Skeletal muscle satellite cell (primary cell): ENCODE measurements at regions not wholly inside any gene's neighbourhood (a gene's known extent, or its start where the extent isn't known, plus 50 kb on each side); places are given as distances from the start of the nearest gene placed in this dataset. TPM values are rescaled to one million over a fixed set of nuclear protein-coding genes. Genes with fewer than 3 reads are reported as not detected.

Experiments used
- H3K27me3 ChIP-seq: 2 replicates; pipeline ENCODE4 v1.7.0; 2013; ENCODE audit warnings: low read length; ENCODE audit not compliant: control insufficient read depth, insufficient read depth
- H3K36me3 ChIP-seq: 2 replicates; pipeline ENCODE4 v1.7.0; 2013; ENCODE audit warnings: mild to moderate bottlenecking, control low read depth, low read length; ENCODE audit not compliant: insufficient read depth
- H3K4me1 ChIP-seq: 2 replicates; pipeline ENCODE4 v1.7.0; 2013; ENCODE audit warnings: low read length; ENCODE audit not compliant: control insufficient read depth, insufficient read depth
- H3K4me2 ChIP-seq: 2 replicates; pipeline ENCODE4 v1.7.0; 2013; ENCODE audit warnings: mild to moderate bottlenecking, low read length
- H3K4me3 ChIP-seq: 2 replicates; pipeline ENCODE4 v1.7.0; 2013; ENCODE audit warnings: low read length
- H3K9ac ChIP-seq: 2 replicates; pipeline ENCODE4 v1.7.0; 2013; ENCODE audit warnings: mild to moderate bottlenecking, low read depth, low read length, moderate library complexity
- H3K9me3 ChIP-seq: replicated peaks from 2 replicates; pipeline ENCODE4 v1.7.0; 2013; ENCODE audit warnings: mild to moderate bottlenecking, control low read depth, low read length
- small RNA-seq: library from RNA; depleted of rRNA; stranded (forward); fragments of <200 nt; gene quantifications from one replicate; pipeline ENCODE3, GENCODE V24; 2012

DNA sequence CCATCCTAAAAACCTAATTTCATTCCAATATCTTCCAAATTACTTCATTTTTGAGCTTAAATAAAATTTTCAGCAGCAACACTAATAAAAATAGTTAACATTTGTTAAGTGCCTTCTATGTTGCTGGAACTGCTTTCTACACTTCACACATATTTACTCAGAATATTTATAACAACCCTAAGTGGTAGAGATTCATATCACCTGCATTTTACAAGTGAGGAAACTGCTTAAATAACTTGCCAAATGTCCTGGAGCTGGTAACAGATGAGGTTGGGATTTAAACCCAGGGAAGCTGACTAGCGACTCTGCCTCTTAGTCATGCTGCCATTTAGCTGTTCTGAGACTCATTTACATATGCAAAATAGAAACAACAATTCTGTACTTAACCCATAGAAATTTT, 86.1 kb upstream of the PBX1 start:
- H3K27me3 ChIP-seq, result no peaks in the 10 kb centered on the region
- no peaks in the 10 kb centered on the region for H3K4me1 ChIP-seq

DNA sequence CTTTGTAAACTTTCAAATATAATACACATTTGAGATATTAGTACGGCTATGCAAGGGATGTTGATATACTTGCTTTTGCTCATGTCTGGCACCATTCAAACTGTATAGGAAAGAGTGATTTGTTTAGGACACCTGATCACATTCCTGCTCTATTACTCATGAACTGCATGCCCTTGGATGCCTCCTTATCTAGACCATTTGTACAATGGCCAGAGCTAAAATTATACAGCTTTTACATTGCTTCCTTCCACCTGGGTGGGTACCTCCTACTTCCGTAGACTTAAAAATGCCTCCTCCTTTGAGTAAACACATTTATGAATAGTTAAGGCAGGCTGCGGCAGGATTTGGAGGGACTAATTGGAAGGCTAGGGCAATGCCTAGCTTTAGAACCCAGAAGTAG, 85.4 kb upstream of the PBX1 start:
- Histone ChIP-seq H3K9ac (no peak overlapping the region), H3K4me1 (no peaks in the 10 kb centered on the region), H3K4me3 (no peak overlapping the region), H3K4me2 (no peak overlapping the region), H3K9me3 (no peaks in the 10 kb centered on the region), H3K27me3 (no peaks in the 10 kb centered on the region), H3K36me3 (no peaks in the 10 kb centered on the region)

More for the DNA sequence above, 86.1 kb upstream of the PBX1 start:
- no peaks in the 10 kb centered on the region for H3K9me3 ChIP-seq
- no peak overlapping the region for H3K4me3 ChIP-seq
- H3K4me2 ChIP-seq, result no peak overlapping the region
- no peaks in the 10 kb centered on the region for H3K36me3 ChIP-seq
- H3K9ac ChIP-seq, result no peak overlapping the region

GRCh38 chr1:164475834-164476233, 83.2 kb upstream of the PBX1 start:
- no peaks in the 10 kb centered on the region for H3K36me3 ChIP-seq
- no peaks in the 10 kb centered on the region for H3K27me3 ChIP-seq
- H3K4me1 ChIP-seq, result no peaks in the 10 kb centered on the region
- H3K4me2 ChIP-seq, result no peak overlapping the region
- H3K4me3 ChIP-seq, result no peak overlapping the region
- H3K9ac ChIP-seq, result no peak overlapping the region
- no peaks in the 10 kb centered on the region for H3K9me3 ChIP-seq

DNA sequence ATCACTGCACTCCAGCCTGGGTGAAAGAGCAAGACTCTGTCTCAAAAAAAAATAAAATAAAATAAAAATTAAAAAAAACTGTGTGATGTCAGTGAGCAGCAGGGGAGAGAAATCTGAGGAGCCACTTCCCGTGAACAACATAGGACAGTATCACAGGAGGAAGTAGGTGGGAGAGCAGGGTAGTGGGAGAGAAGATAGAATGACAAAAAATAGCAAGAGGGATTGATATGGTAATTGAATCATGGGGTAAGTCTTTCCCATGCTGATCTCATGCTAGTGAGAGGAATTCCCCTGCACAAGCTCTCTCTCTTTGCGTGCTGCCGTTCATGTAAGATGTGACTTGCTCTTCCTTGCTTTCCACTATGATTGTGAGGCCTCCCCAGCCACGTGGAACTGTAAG, 81.6 kb upstream of the PBX1 start:
- Histone ChIP-seq H3K27me3 (no peaks in the 10 kb centered on the region), H3K4me3 (no peak overlapping the region), H3K4me1 (no peaks in the 10 kb centered on the region), H3K9ac (no peak overlapping the region), H3K36me3 (no peaks in the 10 kb centered on the region), H3K4me2 (no peak overlapping the region), H3K9me3 (no peaks in the 10 kb centered on the region)

- Histone ChIP-seq H3K9ac (no peak overlapping the region), H3K36me3 (no peaks in the 10 kb centered on the region), H3K4me3 (no peak overlapping the region), H3K4me2 (no peak overlapping the region), H3K27me3 (no peaks in the 10 kb centered on the region), H3K9me3 (no peaks in the 10 kb centered on the region), H3K4me1 (no peaks in the 10 kb centered on the region)
Observed at GRCh38 chr1:164479242-164479641, 79.7 kb upstream of the PBX1 start.

GRCh38 chr1:164480285-164480907, 78.6 kb upstream of the PBX1 start:
- H3K27me3 ChIP-seq, result no peaks in the 10 kb centered on the region
- no peaks in the 10 kb centered on the region for H3K4me1 ChIP-seq
- no peak overlapping the region for H3K4me3 ChIP-seq
- H3K9ac ChIP-seq, result no peak overlapping the region
- H3K36me3 ChIP-seq, result no peaks in the 10 kb centered on the region
- no peaks in the 10 kb centered on the region for H3K9me3 ChIP-seq
- no peak overlapping the region for H3K4me2 ChIP-seq

- H3K4me3 ChIP-seq, result no peak overlapping the region
- H3K9ac ChIP-seq, result no peak overlapping the region
- no peak overlapping the region for H3K4me2 ChIP-seq
- no peaks in the 10 kb centered on the region for H3K27me3 ChIP-seq
- H3K4me1 ChIP-seq, result no peaks in the 10 kb centered on the region
- no peaks in the 10 kb centered on the region for H3K36me3 ChIP-seq
- no peaks in the 10 kb centered on the region for H3K9me3 ChIP-seq
Observed at GRCh38 chr1:164495905-164496304, 63.1 kb upstream of the PBX1 start.

- H3K9me3 ChIP-seq, result no peaks in the 10 kb centered on the region
Observed at GRCh38 chr1:164498792-164499191, 60.2 kb upstream of the PBX1 start.

GRCh38 chr1:164504749-164505148, 54.2 kb upstream of the PBX1 start:
- Histone ChIP-seq H3K9ac (no peak overlapping the region), H3K4me2 (no peak overlapping the region), H3K4me1 (no peaks in the 10 kb centered on the region), H3K36me3 (no peaks in the 10 kb centered on the region), H3K9me3 (no peaks in the 10 kb centered on the region), H3K27me3 (no peaks in the 10 kb centered on the region), H3K4me3 (no peak overlapping the region)

More at GRCh38 chr1:164498792-164499191, 60.2 kb upstream of the PBX1 start:
- Histone ChIP-seq H3K9ac (no peak overlapping the region), H3K36me3 (no peaks in the 10 kb centered on the region), H3K4me3 (no peak overlapping the region), H3K27me3 (no peaks in the 10 kb centered on the region), H3K4me1 (no peaks in the 10 kb centered on the region), H3K4me2 (no peak overlapping the region)

Small RNA genes in the stretch of these regions (small RNA-seq; reads per million reads assigned to genes)
- gene RF00012, result not detected
- gene RNA5SP62, result 0.21 reads per million
- not detected for gene RNA5SP63
- gene RNU5F-6P, result not detected
